Right atrium auricular region (tissue), 2 donors: ENCODE measurements at regions not wholly inside any gene's neighbourhood (a gene's known extent, or its start where the extent isn't known, plus 50 kb on each side); places are given as distances from the start of the nearest gene placed in this dataset.

Source experiments
- DNase-seq: peaks from one replicate; pipeline ENCODE4 v3.0.0-alpha.2; 2019; ENCODE audit warnings: low spot score
- H3K27ac ChIP-seq, 2 donors: fragments of 200-600 bp; sonication (generic); 1 replicate in 1 of 2; 2 replicates in 1 of 2; pipeline ENCODE4 v1.5.1; 2016 to 2019
- H3K27me3 ChIP-seq, 2 donors: fragments of 200-600 bp; sonication (generic); one replicate each; pipeline versions ENCODE4 v1.5.1 to v1.6.0; 2017 to 2019
- H3K36me3 ChIP-seq: fragments of 200-600 bp; sonication (generic); one replicate; pipeline ENCODE4 v1.5.1; 2016
- H3K4me1 ChIP-seq, 2 donors: fragments of 200-600 bp; sonication (generic); one replicate each; pipeline versions ENCODE4 v1.5.1 to v1.6.0; 2017 to 2019
- H3K4me3 ChIP-seq, 2 donors: fragments of 200-600 bp; sonication (generic); 1 replicate in 1 of 2; 2 replicates in 1 of 2; pipeline ENCODE4 v1.5.1; 2017 to 2019; ENCODE audit warnings: mild to moderate bottlenecking in 1 of 2, moderate library complexity in 1 of 2
- H3K9me3 ChIP-seq, 2 donors: fragments of 200-600 bp; sonication (generic); one replicate each; pipeline ENCODE4 v1.5.1; 2019
- TF ChIP-seq, protein P1 (sequence below), 2 donors: fragments of 200-600 bp; sonication (generic); IDR thresholded peaks; one replicate each; pipeline ENCODE4 v1.5.1; 2019; ENCODE audit warnings: antibody characterized with exemption in 2 of 2

DNA sequence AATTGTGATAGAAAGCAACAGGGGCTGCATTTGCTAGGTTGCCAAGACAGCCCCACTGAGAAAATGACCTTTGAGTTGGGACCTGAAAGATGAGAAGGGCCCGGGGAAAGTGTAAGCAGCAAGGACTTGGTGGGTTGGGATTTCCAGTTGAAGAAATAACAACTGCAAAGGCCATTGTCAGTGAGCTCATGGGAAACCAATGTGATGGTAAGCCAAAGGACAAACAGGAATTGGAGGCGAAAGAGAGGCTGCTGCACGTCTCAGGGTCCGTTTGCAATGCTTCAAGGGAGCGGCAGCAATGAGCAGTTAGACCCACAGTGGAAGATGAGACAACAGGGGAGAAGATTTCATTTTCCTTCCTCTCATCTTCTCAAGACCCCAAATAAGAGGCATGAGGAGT is 51.5 kb upstream of the RGPD4 start:
- H3K27ac ChIP-seq, result no peak overlapping the region
- no peak overlapping the region for H3K4me3 ChIP-seq
- no peaks in the 10 kb centered on the region for H3K9me3 ChIP-seq
- no peaks in the 10 kb centered on the region for H3K4me1 ChIP-seq
- H3K27me3 ChIP-seq, result no peaks in the 10 kb centered on the region
- no peak for DNase-seq
- no peaks in the 10 kb centered on the region for H3K36me3 ChIP-seq
- TF ChIP-seq, protein P1, sequence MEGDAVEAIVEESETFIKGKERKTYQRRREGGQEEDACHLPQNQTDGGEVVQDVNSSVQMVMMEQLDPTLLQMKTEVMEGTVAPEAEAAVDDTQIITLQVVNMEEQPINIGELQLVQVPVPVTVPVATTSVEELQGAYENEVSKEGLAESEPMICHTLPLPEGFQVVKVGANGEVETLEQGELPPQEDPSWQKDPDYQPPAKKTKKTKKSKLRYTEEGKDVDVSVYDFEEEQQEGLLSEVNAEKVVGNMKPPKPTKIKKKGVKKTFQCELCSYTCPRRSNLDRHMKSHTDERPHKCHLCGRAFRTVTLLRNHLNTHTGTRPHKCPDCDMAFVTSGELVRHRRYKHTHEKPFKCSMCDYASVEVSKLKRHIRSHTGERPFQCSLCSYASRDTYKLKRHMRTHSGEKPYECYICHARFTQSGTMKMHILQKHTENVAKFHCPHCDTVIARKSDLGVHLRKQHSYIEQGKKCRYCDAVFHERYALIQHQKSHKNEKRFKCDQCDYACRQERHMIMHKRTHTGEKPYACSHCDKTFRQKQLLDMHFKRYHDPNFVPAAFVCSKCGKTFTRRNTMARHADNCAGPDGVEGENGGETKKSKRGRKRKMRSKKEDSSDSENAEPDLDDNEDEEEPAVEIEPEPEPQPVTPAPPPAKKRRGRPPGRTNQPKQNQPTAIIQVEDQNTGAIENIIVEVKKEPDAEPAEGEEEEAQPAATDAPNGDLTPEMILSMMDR (IDR thresholded peaks at IDR 0.05), result no peak

DNA sequence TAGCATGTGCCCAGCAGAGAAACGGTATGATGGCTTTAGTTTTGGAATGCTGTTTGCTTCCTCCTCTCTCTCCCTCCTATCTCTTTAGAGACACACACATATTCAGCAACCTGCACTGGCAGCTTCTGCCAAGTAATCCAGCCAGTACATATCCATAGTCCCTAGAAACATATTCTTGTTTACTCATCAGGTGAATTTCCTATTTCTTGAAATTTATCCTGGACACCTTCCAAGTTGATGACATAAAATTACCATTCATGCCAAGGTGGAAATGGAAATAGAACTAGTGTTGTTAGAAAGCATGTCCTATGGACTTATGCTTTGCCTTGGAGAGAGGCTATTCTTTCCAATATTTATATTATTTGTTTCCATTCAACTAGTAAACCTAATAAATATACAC is 50.9 kb upstream of the RGPD4 start:
- Histone ChIP-seq H3K27ac (no peak overlapping the region), H3K27me3 (no peaks in the 10 kb centered on the region), H3K36me3 (no peaks in the 10 kb centered on the region), H3K4me1 (no peaks in the 10 kb centered on the region), H3K4me3 (no peak overlapping the region), H3K9me3 (no peaks in the 10 kb centered on the region)
- DNase-seq, result no peak
- TF ChIP-seq, protein P1 (IDR thresholded peaks at IDR 0.05), result no peak

DNA sequence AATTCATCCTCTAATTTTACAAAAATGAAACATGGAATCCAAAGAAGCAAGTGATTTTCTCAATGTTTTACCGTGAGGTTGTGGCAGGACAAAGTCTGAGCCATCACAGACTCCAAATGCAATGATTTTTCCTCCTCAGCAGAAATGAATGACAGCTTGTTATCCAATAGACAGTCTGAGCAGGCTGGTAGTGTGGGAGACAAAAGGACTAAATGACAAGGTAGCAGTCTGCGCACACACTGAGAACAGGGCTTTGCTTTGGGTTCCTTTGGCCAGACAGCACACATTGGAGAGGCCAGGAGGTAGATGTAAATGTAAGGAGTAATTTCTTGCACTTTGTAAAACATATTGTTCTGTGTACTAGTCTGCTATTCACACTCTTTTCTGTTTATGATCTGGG is 50.3 kb upstream of the RGPD4 start:
- Histone ChIP-seq H3K36me3 (no peaks in the 10 kb centered on the region), H3K4me3 (no peak overlapping the region), H3K27me3 (no peaks in the 10 kb centered on the region), H3K27ac (no peak overlapping the region), H3K4me1 (no peaks in the 10 kb centered on the region), H3K9me3 (no peaks in the 10 kb centered on the region)
- TF ChIP-seq, protein P1 (IDR thresholded peaks at IDR 0.05), result no peak
- DNase-seq, result no peak
